HL-60 (cell line): ENCODE measurements at regions not wholly inside any gene's neighbourhood (a gene's known extent, or its start where the extent isn't known, plus 50 kb on each side); places are given as distances from the start of the nearest gene placed in this dataset.

Source experiments
- DNase-seq, 2 experiments: peaks; one replicate each; pipeline ENCODE4 v3.0.0-alpha.2; 2010 to 2020; ENCODE audit warnings: low read depth in 1 of 2, low spot score in 1 of 2
- H3K27ac ChIP-seq: fragments of 250-450 bp; sonication (Bioruptor Pico); replicated peaks from 2 replicates; pipeline ENCODE4 v1.5.1; 2020; ENCODE audit warnings: mild to moderate bottlenecking, moderate library complexity
- H3K27me3 ChIP-seq: fragments of 250-450 bp; sonication (Bioruptor Pico); 2 replicates; pipeline ENCODE4 v1.5.1; 2021; ENCODE audit warnings: mild to moderate bottlenecking, moderate library complexity; ENCODE audit not compliant: insufficient read depth, poor library complexity, severe bottlenecking
- H3K4me3 ChIP-seq: replicated peaks from 2 replicates; pipeline ENCODE4 v1.5.1; 2011; ENCODE audit warnings: mild to moderate bottlenecking, control low read depth, low read length; ENCODE audit not compliant: insufficient read depth
- GABPA ChIP-seq: IDR thresholded peaks from 2 replicates; pipeline ENCODE4 v1.6.1; 2012; ENCODE audit warnings: low read depth
- POLR2AphosphoS5 ChIP-seq: IDR thresholded peaks from 2 replicates; pipeline ENCODE4 v1.6.1; 2012; ENCODE audit warnings: low read depth
- SPI1 ChIP-seq: IDR thresholded peaks from 2 replicates; pipeline ENCODE4 v1.6.1; 2012; ENCODE audit warnings: low read depth, mild to moderate bottlenecking, borderline replicate concordance
- TF ChIP-seq, protein P1 (sequence below): IDR thresholded peaks from 2 replicates; pipeline ENCODE4 v1.6.1; 2012; ENCODE audit warnings: low read depth; ENCODE audit not compliant: insufficient replicate concordance
- TF ChIP-seq, protein P2 (sequence below): IDR thresholded peaks from one replicate; pipeline ENCODE4 v1.5.1; 2011; ENCODE audit warnings: low read length, control low read depth, inconsistent platforms; ENCODE audit not compliant: insufficient read depth

DNA sequence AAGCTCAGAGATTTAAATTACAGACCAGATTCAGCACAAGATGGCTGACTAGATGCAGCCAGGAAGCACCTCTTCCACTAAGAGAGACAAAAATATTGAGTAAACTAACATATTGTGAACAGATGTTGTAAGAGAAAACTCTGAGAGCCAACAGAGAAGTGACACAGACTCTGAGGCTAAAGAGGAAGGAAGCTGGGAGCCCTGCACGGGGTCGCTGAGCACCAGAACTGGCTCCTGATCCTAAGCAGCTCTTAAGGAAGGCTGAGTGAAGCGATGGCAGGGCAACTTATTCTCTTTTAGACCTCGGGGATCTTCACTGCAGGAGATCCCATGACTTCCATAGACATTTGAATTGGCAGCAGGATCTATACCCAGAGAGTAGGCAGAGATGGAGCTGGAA is 578.0 kb upstream of the GRM7 start:
- peak; percentile 12 to 51 for DNase-seq
- TF ChIP-seq POLR2AphosphoS5, result no peak

DNA sequence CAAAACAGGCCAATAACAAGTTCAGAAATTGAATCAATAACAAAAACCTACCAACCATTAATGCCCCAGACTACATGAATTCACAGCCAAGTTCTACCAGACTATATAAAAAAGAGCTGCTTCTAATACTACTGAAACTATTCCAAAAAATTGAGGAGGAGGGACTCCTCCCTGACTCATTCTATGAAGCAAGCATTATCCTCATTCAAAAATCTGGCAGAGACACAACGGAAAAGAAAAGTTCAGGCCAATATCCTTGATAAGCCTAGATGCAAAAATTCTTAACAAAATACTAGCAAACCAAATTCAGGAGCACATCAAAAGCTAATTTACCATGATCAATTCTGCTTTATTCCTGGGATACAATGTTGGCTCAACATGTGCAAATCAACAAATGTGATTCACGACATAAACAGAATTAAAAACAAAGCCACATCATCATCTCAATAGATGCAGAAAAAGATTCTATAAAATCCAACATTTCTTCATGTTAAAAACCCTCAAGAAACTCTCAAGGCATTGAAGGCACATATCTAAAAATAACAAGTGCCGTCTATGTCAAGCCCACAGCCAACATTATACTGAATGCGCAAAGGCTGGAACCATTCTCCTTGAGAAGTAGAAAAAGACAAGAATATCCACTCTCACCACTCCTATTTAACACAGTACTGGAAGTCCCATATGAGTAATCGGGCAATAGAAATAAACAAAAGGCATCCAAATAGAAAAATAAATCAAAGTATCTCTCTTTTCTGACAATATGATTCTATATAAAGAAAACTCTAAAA is 573.6 kb upstream of the GRM7 start:
- Histone ChIP-seq H3K4me3 (no peak overlapping the region), H3K27me3 (no peaks in the 10 kb centered on the region), H3K27ac (no peak overlapping the region)
- no peak for DNase-seq
- TF ChIP-seq GABPA (no peak), POLR2AphosphoS5 (no peak), SPI1 (no peak)
- TF ChIP-seq, protein P1, sequence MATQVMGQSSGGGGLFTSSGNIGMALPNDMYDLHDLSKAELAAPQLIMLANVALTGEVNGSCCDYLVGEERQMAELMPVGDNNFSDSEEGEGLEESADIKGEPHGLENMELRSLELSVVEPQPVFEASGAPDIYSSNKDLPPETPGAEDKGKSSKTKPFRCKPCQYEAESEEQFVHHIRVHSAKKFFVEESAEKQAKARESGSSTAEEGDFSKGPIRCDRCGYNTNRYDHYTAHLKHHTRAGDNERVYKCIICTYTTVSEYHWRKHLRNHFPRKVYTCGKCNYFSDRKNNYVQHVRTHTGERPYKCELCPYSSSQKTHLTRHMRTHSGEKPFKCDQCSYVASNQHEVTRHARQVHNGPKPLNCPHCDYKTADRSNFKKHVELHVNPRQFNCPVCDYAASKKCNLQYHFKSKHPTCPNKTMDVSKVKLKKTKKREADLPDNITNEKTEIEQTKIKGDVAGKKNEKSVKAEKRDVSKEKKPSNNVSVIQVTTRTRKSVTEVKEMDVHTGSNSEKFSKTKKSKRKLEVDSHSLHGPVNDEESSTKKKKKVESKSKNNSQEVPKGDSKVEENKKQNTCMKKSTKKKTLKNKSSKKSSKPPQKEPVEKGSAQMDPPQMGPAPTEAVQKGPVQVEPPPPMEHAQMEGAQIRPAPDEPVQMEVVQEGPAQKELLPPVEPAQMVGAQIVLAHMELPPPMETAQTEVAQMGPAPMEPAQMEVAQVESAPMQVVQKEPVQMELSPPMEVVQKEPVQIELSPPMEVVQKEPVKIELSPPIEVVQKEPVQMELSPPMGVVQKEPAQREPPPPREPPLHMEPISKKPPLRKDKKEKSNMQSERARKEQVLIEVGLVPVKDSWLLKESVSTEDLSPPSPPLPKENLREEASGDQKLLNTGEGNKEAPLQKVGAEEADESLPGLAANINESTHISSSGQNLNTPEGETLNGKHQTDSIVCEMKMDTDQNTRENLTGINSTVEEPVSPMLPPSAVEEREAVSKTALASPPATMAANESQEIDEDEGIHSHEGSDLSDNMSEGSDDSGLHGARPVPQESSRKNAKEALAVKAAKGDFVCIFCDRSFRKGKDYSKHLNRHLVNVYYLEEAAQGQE, result no peak
- TF ChIP-seq, protein P2, sequence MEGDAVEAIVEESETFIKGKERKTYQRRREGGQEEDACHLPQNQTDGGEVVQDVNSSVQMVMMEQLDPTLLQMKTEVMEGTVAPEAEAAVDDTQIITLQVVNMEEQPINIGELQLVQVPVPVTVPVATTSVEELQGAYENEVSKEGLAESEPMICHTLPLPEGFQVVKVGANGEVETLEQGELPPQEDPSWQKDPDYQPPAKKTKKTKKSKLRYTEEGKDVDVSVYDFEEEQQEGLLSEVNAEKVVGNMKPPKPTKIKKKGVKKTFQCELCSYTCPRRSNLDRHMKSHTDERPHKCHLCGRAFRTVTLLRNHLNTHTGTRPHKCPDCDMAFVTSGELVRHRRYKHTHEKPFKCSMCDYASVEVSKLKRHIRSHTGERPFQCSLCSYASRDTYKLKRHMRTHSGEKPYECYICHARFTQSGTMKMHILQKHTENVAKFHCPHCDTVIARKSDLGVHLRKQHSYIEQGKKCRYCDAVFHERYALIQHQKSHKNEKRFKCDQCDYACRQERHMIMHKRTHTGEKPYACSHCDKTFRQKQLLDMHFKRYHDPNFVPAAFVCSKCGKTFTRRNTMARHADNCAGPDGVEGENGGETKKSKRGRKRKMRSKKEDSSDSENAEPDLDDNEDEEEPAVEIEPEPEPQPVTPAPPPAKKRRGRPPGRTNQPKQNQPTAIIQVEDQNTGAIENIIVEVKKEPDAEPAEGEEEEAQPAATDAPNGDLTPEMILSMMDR, result no peak

More for the DNA sequence above, 578.0 kb upstream of the GRM7 start:
- no peaks in the 10 kb centered on the region for H3K27me3 ChIP-seq
- H3K27ac ChIP-seq, result no peak overlapping the region
- H3K4me3 ChIP-seq, result no peak overlapping the region

DNA sequence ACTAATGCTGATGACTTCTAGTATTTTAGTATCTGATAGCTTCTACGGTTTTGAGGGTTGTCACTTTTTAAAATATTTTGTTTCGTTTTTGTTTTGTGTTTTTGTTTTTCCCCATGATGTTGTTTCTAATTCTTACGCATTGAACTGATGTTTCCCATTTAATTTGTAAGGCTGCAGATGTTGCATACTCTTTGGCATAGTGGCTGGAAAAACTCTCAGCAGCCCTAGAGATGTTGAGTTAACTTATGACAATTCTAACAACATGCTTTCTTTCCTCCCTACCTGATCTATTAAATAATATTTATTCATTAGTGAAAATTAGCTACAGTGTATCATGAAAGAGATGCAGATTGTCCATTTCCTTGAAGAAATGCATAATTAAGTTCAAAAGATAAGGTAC is 559.3 kb upstream of the GRM7 start:
- DNase-seq, result no peak
- no peak for TF ChIP-seq GABPA
- TF ChIP-seq, protein P2, result no peak
- Histone ChIP-seq H3K4me3 (no peak overlapping the region), H3K27me3 (no peaks in the 10 kb centered on the region), H3K27ac (no peak overlapping the region)

DNA sequence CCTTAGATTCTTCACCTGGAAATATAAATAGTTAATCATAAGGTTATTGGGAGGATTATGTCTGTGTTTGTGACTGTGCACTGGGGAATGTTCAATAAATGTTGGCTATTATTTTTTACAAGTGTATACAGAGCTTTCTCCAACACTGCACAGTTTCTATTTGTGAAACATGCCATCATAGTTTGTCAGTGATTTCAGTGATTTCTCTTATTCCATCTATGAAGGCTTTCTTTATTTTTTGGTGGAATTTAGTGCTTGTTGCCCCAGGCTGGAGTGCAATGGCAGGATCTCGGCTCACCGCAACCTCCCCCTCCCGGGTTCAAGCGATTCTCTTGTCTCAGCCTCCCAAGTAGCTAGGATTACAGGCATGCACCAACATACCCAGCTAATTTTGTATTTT is 545.0 kb upstream of the GRM7 start:
- TF ChIP-seq, protein P2, result no peak
- TF ChIP-seq, protein P1, result no peak
- TF ChIP-seq POLR2AphosphoS5 (no peak), GABPA (no peak), SPI1 (no peak)
- Histone ChIP-seq H3K27me3 (no peaks in the 10 kb centered on the region), H3K27ac (no peak overlapping the region), H3K4me3 (no peak overlapping the region)
- no peak for DNase-seq
